Astrocyte (in vitro differentiated cells and primary cell): ENCODE measurements at regions not wholly inside any gene's neighbourhood (a gene's known extent, or its start where the extent isn't known, plus 50 kb on each side); places are given as distances from the start of the nearest gene placed in this dataset.

Experiments used
- DNase-seq: peaks from one replicate; pipeline ENCODE4 v3.0.0-alpha.2; 2010; ENCODE audit warnings: low read depth
- FAIRE-seq: peaks from 2 replicates; lab custom pipeline; 2011; peaks lifted over from hg19 to GRCh38; lab: Jason Lieb, UNC
- H2AFZ ChIP-seq: 2 replicates; pipeline ENCODE4 v1.6.0; 2012; ENCODE audit warnings: low read depth, low read length, inconsistent platforms
- H3K27ac ChIP-seq: 2 replicates; pipeline ENCODE4 v1.5.1; 2011; ENCODE audit warnings: low read depth, low read length, inconsistent platforms
- H3K27me3 ChIP-seq: 2 replicates; pipeline ENCODE4 v1.6.0; 2011; ENCODE audit warnings: low read length, inconsistent platforms; ENCODE audit not compliant: insufficient read depth
- H3K36me3 ChIP-seq: 2 replicates; pipeline ENCODE4 v1.5.1; 2011; ENCODE audit warnings: low read length, inconsistent platforms; ENCODE audit not compliant: insufficient read depth
- H3K4me1 ChIP-seq: 2 replicates; pipeline ENCODE4 v1.5.1; 2011; ENCODE audit warnings: low read length, inconsistent platforms; ENCODE audit not compliant: insufficient read depth
- H3K4me2 ChIP-seq: 2 replicates; pipeline ENCODE4 v1.6.0; 2012; ENCODE audit warnings: low read length, inconsistent platforms
- H3K4me3 ChIP-seq: 2 replicates; pipeline ENCODE4 v1.5.1; 2011; ENCODE audit warnings: low read depth, mild to moderate bottlenecking, low read length, inconsistent platforms; ENCODE audit not compliant: insufficient read depth
- H3K79me2 ChIP-seq: 2 replicates; pipeline ENCODE4 v1.6.0; 2012; ENCODE audit warnings: mild to moderate bottlenecking, low read length, inconsistent platforms; ENCODE audit not compliant: insufficient read depth
- H3K9ac ChIP-seq: 2 replicates; pipeline ENCODE4 v1.6.0; 2012; ENCODE audit warnings: mild to moderate bottlenecking, low read length, inconsistent platforms
- H3K9me3 ChIP-seq: 2 replicates; pipeline ENCODE4 v1.5.1; 2012; ENCODE audit warnings: low read depth, mild to moderate bottlenecking, low read length, inconsistent platforms; ENCODE audit not compliant: insufficient read depth
- H4K20me1 ChIP-seq: 2 replicates; pipeline ENCODE4 v1.6.0; 2012; ENCODE audit warnings: low read length, inconsistent platforms; ENCODE audit not compliant: insufficient read depth
- H3K27ac Mint-ChIP-seq: one replicate; pipeline ENCODE4 v1.8.0; 2021; ENCODE audit warnings: mild to moderate bottlenecking, mixed read lengths; ENCODE audit not compliant: unreplicated experiment
- H3K27me3 Mint-ChIP-seq: one replicate; pipeline ENCODE4 v1.8.0; 2021; ENCODE audit warnings: low read depth, mixed read lengths; ENCODE audit not compliant: unreplicated experiment
- H3K36me3 Mint-ChIP-seq: one replicate; pipeline ENCODE4 v1.8.0; 2021; ENCODE audit warnings: low read depth, mixed read lengths; ENCODE audit not compliant: unreplicated experiment
- H3K4me1 Mint-ChIP-seq: one replicate; pipeline ENCODE4 v1.8.0; 2021; ENCODE audit warnings: low read depth, mixed read lengths; ENCODE audit not compliant: unreplicated experiment
- H3K4me3 Mint-ChIP-seq: one replicate; pipeline ENCODE4 v1.8.0; 2021; ENCODE audit warnings: mild to moderate bottlenecking, moderate library complexity, mixed read lengths; ENCODE audit not compliant: unreplicated experiment
- H3K9me3 Mint-ChIP-seq: one replicate; pipeline ENCODE4 v1.8.0; 2021; ENCODE audit warnings: mild to moderate bottlenecking, mixed read lengths; ENCODE audit not compliant: unreplicated experiment
- EZH2 ChIP-seq: IDR thresholded peaks from 2 replicates; pipeline ENCODE4 v1.6.1; 2012; ENCODE audit warnings: mild to moderate bottlenecking, low read length, inconsistent platforms; ENCODE audit not compliant: insufficient read depth
- TF ChIP-seq, protein P1 (sequence below): IDR thresholded peaks from 2 replicates; pipeline ENCODE4 v1.5.1; 2011; ENCODE audit warnings: low read depth, mild to moderate bottlenecking, inconsistent platforms, low read length, moderate library complexity; ENCODE audit not compliant: insufficient read depth

DNA sequence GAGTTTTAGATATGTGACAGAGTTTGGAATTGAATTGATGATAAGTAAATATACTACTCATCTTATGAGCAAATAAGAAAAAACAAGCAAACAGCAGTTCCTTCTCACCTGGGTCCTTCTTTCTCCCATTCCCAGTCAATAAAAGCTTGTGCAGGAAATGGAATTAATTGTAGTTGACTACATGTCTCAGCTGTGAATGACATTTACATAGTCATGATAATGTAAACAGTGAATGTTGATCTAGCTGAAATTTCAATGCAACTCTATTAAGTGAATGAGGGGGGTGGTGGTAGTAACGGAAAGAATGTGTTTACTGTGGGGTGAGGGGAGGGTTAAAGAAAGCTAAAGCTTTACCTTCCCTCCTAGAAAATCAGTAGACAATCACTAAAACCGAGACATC, 76.2 kb downstream of the NFKBIZ start:
- Histone ChIP-seq H3K4me2 (no peak overlapping the region), H3K36me3 (no peaks in the 10 kb centered on the region), H3K4me1 (peaks cover 20% of the 10 kb centered on the region), H4K20me1 (no peaks in the 10 kb centered on the region), H2AFZ (no peak overlapping the region), H3K9ac (no peak overlapping the region), H3K79me2 (no peaks in the 10 kb centered on the region), H3K9me3 (no peaks in the 10 kb centered on the region), H3K27me3 (no peaks in the 10 kb centered on the region), H3K4me3 (no peak overlapping the region), H3K27ac (no peak overlapping the region)
- TF ChIP-seq EZH2: no peak
- TF ChIP-seq, protein P1, sequence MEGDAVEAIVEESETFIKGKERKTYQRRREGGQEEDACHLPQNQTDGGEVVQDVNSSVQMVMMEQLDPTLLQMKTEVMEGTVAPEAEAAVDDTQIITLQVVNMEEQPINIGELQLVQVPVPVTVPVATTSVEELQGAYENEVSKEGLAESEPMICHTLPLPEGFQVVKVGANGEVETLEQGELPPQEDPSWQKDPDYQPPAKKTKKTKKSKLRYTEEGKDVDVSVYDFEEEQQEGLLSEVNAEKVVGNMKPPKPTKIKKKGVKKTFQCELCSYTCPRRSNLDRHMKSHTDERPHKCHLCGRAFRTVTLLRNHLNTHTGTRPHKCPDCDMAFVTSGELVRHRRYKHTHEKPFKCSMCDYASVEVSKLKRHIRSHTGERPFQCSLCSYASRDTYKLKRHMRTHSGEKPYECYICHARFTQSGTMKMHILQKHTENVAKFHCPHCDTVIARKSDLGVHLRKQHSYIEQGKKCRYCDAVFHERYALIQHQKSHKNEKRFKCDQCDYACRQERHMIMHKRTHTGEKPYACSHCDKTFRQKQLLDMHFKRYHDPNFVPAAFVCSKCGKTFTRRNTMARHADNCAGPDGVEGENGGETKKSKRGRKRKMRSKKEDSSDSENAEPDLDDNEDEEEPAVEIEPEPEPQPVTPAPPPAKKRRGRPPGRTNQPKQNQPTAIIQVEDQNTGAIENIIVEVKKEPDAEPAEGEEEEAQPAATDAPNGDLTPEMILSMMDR: no peak
- Mint-ChIP-seq H3K4me3 (no peak overlapping the region), H3K27ac (peak overlapping the region; percentile 55), H3K27me3 (no peaks in the 10 kb centered on the region), H3K9me3 (peaks cover 20% of the 10 kb centered on the region), H3K36me3 (no peaks in the 10 kb centered on the region), H3K4me1 (peaks cover 24% of the 10 kb centered on the region)
- no peak for FAIRE-seq
- DNase-seq: no peak

DNA sequence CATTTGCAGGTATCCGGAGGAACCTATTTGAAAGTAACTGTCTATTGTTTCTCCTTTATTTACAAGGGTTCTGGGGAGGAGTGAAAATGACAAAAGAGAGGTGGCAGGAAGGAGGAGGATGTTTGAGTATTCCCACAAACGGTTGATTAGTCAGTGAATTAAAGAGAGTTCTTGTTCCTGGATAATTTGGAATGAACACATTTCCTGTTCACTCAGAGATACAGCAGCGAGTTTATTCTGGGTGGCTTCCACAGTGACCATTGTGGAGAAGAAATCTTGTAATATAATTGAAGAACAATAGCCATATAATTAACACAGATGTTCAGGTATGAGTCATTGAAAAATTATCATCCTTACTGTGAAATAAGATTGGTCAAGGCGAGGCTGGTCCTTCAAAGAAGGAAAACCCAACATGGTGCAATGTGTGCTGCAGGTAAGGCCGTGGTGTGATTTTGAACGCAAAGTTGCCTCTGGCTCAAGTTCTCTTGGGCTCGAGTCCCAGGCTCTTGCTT, 77.3 kb downstream of the NFKBIZ start:
- Histone ChIP-seq H3K9ac (no peak overlapping the region), H3K79me2 (no peaks in the 10 kb centered on the region), H3K9me3 (no peaks in the 10 kb centered on the region), H4K20me1 (no peaks in the 10 kb centered on the region), H3K4me3 (no peak overlapping the region), H2AFZ (peak overlapping the region; percentile 30), H3K4me2 (peak overlapping the region; percentile 54), H3K27ac (no peak overlapping the region), H3K36me3 (no peaks in the 10 kb centered on the region), H3K27me3 (no peaks in the 10 kb centered on the region), H3K4me1 (peaks cover 20% of the 10 kb centered on the region)
- no peaks in the 10 kb centered on the region for H3K27me3 Mint-ChIP-seq
- DNase-seq: peak; percentile 70
- H3K9me3 Mint-ChIP-seq: peaks cover 12% of the 10 kb centered on the region
- no peak overlapping the region for H3K4me3 Mint-ChIP-seq
- H3K27ac Mint-ChIP-seq: no peak overlapping the region
- H3K36me3 Mint-ChIP-seq: no peaks in the 10 kb centered on the region
- FAIRE-seq: no peak
- TF ChIP-seq, protein P1: no peak
- no peak for TF ChIP-seq EZH2
- peaks cover 24% of the 10 kb centered on the region for H3K4me1 Mint-ChIP-seq

DNA sequence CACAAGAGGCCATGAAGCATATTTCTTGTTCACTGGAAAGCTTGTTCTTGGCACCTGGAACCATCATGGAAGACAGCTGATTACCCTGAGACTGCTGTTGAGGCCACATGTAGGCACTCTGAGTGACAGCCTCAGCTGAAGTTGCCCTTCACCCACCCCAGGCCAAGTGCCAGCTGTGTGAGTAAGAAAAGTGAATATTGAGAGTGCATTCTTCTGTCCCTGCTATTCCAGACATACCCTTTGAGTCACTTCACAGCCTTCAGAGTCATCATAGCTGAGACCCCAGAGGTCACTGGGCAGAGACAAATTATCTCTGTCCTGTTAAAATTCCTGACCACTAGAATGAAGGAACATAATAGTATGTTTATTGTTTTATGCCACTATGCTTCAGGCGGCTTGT, 79.6 kb downstream of the NFKBIZ start:
- Histone ChIP-seq H3K9ac (no peak overlapping the region), H3K27ac (no peak overlapping the region)
- H3K4me3 Mint-ChIP-seq: no peak overlapping the region

More for the DNA sequence above, 79.6 kb downstream of the NFKBIZ start:
- no peaks in the 10 kb centered on the region for H3K36me3 Mint-ChIP-seq
- Histone ChIP-seq H3K36me3 (no peaks in the 10 kb centered on the region), H3K4me1 (peaks cover 20% of the 10 kb centered on the region), H3K27me3 (no peaks in the 10 kb centered on the region), H3K4me3 (no peak overlapping the region), H4K20me1 (no peaks in the 10 kb centered on the region), H2AFZ (no peak overlapping the region), H3K79me2 (no peaks in the 10 kb centered on the region), H3K9me3 (no peaks in the 10 kb centered on the region), H3K4me2 (peak overlapping the region; percentile 9)
- peaks cover 36% of the 10 kb centered on the region for H3K4me1 Mint-ChIP-seq
- FAIRE-seq: peak; percentile 79
- H3K27ac Mint-ChIP-seq: peak overlapping the region; percentile 89
- H3K9me3 Mint-ChIP-seq: peaks cover 7% of the 10 kb centered on the region
- no peaks in the 10 kb centered on the region for H3K27me3 Mint-ChIP-seq
- TF ChIP-seq, protein P1: no peak
- no peak for TF ChIP-seq EZH2
- DNase-seq: peak; percentile 80
